OCI-LY1 (cell line): ENCODE measurements at regions not wholly inside any gene's neighbourhood (a gene's known extent, or its start where the extent isn't known, plus 50 kb on each side); places are given as distances from the start of the nearest gene placed in this dataset.
"Not testable (repeated sequence)": the region's sequence is repeated elsewhere in the genome, so short reads cannot be mapped to it uniquely, and the experiment has no call there.

Experiments
- H2AFZ ChIP-seq: fragments of 200-600 bp; sonication (generic), shearing (Covaris generic); 2 replicates; pipeline ENCODE4 v1.6.0; 2014; ENCODE audit warnings: antibody characterized with exemption, mild to moderate bottlenecking, low read length
- H3F3A ChIP-seq: fragments of 200-600 bp; sonication (generic), shearing (Covaris generic); 2 replicates; pipeline ENCODE4 v1.6.0; 2014; ENCODE audit warnings: mild to moderate bottlenecking, antibody characterized with exemption, low read length, moderate library complexity; ENCODE audit not compliant: insufficient read depth
- H3K27ac ChIP-seq: fragments of 200-600 bp; sonication (generic); 2 replicates; pipeline ENCODE4 v1.5.1; 2014; ENCODE audit warnings: low read length, mixed run types, mild to moderate bottlenecking, low read depth; ENCODE audit not compliant: poor library complexity, severe bottlenecking
- H3K27me3 ChIP-seq: fragments of 200-600 bp; sonication (generic); 2 replicates; pipeline ENCODE4 v1.6.0; 2014; ENCODE audit warnings: antibody characterized with exemption, mild to moderate bottlenecking, low read length, moderate library complexity; ENCODE audit not compliant: insufficient read depth
- H3K36me3 ChIP-seq: fragments of 200-600 bp; sonication (generic); 2 replicates; pipeline ENCODE4 v1.6.1; 2014; ENCODE audit warnings: mild to moderate bottlenecking, antibody characterized with exemption, low read length, moderate library complexity, mixed read lengths; ENCODE audit not compliant: insufficient read depth
- H3K4me1 ChIP-seq: fragments of 200-600 bp; sonication (generic); 2 replicates; pipeline ENCODE4 v1.5.1; 2014; ENCODE audit warnings: mild to moderate bottlenecking, low read length, moderate library complexity; ENCODE audit not compliant: insufficient read depth, severe bottlenecking
- H3K4me2 ChIP-seq: fragments of 200-600 bp; sonication (generic), shearing (Covaris generic); 2 replicates; pipeline ENCODE4 v1.6.1; 2014; ENCODE audit warnings: low read length
- H3K4me3 ChIP-seq: fragments of 200-600 bp; sonication (generic); 2 replicates; pipeline ENCODE4 v1.5.1; 2014; ENCODE audit warnings: low read length, low read depth, mild to moderate bottlenecking, mixed read lengths; ENCODE audit not compliant: poor library complexity, severe bottlenecking
- H3K79me2 ChIP-seq: fragments of 200-600 bp; shearing (Covaris generic); 2 replicates; pipeline ENCODE4 v1.6.1; 2016; ENCODE audit warnings: mixed run types, low read length, mixed read lengths; ENCODE audit not compliant: insufficient read depth
- H3K9ac ChIP-seq: fragments of 200-600 bp; sonication (generic), shearing (Covaris generic); 2 replicates; pipeline ENCODE4 v1.6.1; 2014; ENCODE audit warnings: mild to moderate bottlenecking, low read length, mixed read lengths
- H3K9me2 ChIP-seq: fragments of 200-600 bp; sonication (generic), shearing (Covaris generic); 2 replicates; pipeline ENCODE4 v1.6.1; 2014; ENCODE audit warnings: low read depth, mild to moderate bottlenecking, low read length, mixed read lengths
- H3K9me3 ChIP-seq: fragments of 200-600 bp; shearing (Covaris generic); 2 replicates; pipeline ENCODE4 v1.6.1; 2014; ENCODE audit warnings: low read length, mixed read lengths
- H4K20me1 ChIP-seq: fragments of 200-600 bp; sonication (generic), shearing (Covaris generic); 2 replicates; pipeline ENCODE4 v1.6.0; 2016; ENCODE audit warnings: mild to moderate bottlenecking, low read length; ENCODE audit not compliant: insufficient read depth
- EZH2 ChIP-seq: fragments of 200-600 bp; sonication (generic), shearing (Covaris generic); IDR thresholded peaks from 2 replicates; pipeline ENCODE4 v1.8.0; 2017; ENCODE audit warnings: borderline replicate concordance, mixed run types, mild to moderate bottlenecking, antibody characterized with exemption, low read length, moderate library complexity, mixed read lengths
- TF ChIP-seq, protein P1 (sequence below): fragments of 200-600 bp; sonication (generic), shearing (Covaris generic); IDR thresholded peaks from 2 replicates; pipeline ENCODE4 v1.5.1; 2017; ENCODE audit warnings: mild to moderate bottlenecking, antibody characterized with exemption, low read length, moderate library complexity, mixed read lengths

- H3K4me2 ChIP-seq, H3K9me2 ChIP-seq, H3K9ac ChIP-seq, H3K79me2 ChIP-seq, H3K9me3 ChIP-seq, H3F3A ChIP-seq, H3K4me1 ChIP-seq, H3K4me3 ChIP-seq, H3K36me3 ChIP-seq, H4K20me1 ChIP-seq, H3K27ac ChIP-seq, H2AFZ ChIP-seq, H3K27me3 ChIP-seq: not testable (repeated sequence)
Measured at GRCh38 chr21:28032652-28033051, 960.0 kb downstream of the LTN1 start.

DNA sequence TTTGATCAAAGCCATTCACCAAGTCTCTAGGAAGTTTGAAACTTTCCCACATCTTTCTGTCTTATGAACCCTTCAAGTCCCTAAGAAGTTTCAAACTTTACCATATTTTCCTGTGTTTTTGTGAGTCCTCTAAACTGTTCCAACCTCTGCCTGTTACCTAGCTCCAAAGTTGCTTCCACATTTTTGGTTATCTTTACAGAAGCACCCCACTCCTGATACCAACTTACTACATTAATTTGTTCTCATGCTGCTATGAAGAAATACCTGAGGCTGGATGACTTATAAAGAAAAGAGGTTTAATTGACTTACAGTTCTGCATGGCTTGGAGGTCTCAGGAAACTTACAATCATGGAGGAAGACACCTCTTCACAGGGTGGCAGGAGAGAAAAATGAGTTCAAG lies 961.6 kb downstream of the LTN1 start:
- not testable (repeated sequence) for H2AFZ ChIP-seq, H3K27ac ChIP-seq, H3K79me2 ChIP-seq, H3K9me2 ChIP-seq, H3F3A ChIP-seq, H3K36me3 ChIP-seq, H3K4me3 ChIP-seq, H3K9ac ChIP-seq, H3K4me2 ChIP-seq, H3K9me3 ChIP-seq, H3K27me3 ChIP-seq, H4K20me1 ChIP-seq, H3K4me1 ChIP-seq

DNA sequence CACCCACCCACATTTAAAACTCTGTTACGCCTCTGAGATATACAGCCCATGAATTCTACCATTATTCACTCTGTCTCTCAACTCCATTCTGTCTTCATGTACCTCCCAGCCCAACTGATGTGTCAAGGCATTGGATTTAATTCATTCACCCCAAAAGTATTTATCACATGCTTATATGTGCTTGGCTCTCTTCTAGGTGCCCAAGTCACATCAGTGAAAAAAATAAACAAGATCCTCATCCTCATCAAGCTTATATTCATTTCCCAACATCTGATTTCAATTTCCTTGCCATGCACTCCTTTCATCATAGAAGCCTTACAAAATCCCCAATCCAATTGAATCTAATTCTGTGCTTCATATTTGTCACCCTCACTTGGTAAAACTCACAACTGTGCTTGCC lies 967.6 kb downstream of the LTN1 start:
- H3F3A ChIP-seq, result no peaks in the 10 kb centered on the region

DNA sequence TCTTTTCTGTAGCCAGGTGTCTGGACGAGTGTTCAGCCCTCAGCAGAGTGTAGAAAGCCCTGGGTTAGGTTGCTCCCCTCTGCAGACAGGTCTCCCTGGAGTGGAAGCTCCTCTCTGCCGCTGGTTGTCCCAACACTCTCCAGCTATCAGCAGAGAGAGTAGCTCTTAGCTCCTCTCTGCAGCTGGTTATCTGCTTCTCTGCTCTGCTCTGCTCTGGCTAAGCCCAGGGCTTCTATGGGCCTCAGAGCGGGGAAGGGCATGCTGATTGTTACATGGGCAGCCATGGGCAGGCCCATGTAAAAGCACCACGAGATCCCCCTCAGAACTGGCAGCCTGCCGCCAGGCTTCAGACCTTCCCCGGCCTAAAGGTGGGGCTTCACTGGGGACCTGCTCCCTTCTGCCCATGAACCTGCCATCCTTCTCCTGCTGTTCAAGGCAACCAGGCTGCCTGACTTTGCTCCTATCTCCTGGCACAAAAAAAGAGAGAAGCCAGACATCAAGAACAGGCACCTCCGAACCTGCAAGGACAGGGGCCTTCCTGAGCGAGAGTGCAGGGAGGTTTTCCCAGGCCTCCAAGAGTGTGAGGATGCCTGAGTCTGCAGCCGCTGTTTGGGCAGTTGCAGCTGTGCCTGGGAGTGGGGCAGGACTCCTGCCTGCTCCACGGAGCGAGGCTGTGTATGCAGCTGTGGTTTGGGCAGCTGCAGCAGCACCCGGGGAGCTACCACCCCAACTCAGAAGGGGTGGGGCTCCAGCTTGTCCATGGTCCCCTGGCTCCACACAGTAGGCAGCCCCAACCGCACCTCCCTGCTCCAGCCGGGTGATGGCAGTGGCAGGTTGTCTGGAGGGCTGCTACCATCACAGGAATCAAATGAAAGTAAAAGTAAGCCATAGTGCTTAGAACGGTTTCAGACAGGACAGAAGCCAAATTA lies 973.7 kb downstream of the LTN1 start:
- Histone ChIP-seq H3K79me2 (no peaks in the 10 kb centered on the region), H3K36me3 (no peaks in the 10 kb centered on the region), H3K4me1 (no peaks in the 10 kb centered on the region), H3K27ac (no peak overlapping the region), H3F3A (no peaks in the 10 kb centered on the region), H3K27me3 (no peaks in the 10 kb centered on the region), H2AFZ (no peak overlapping the region), H3K9ac (no peak overlapping the region), H3K9me3 (no peaks in the 10 kb centered on the region), H3K9me2 (no peaks in the 10 kb centered on the region), H3K4me2 (no peak overlapping the region), H3K4me3 (no peak overlapping the region), H4K20me1 (no peaks in the 10 kb centered on the region)
- TF ChIP-seq EZH2, result no peak
- TF ChIP-seq, protein P1, sequence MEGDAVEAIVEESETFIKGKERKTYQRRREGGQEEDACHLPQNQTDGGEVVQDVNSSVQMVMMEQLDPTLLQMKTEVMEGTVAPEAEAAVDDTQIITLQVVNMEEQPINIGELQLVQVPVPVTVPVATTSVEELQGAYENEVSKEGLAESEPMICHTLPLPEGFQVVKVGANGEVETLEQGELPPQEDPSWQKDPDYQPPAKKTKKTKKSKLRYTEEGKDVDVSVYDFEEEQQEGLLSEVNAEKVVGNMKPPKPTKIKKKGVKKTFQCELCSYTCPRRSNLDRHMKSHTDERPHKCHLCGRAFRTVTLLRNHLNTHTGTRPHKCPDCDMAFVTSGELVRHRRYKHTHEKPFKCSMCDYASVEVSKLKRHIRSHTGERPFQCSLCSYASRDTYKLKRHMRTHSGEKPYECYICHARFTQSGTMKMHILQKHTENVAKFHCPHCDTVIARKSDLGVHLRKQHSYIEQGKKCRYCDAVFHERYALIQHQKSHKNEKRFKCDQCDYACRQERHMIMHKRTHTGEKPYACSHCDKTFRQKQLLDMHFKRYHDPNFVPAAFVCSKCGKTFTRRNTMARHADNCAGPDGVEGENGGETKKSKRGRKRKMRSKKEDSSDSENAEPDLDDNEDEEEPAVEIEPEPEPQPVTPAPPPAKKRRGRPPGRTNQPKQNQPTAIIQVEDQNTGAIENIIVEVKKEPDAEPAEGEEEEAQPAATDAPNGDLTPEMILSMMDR, result no peak

More for the DNA sequence above, 967.6 kb downstream of the LTN1 start:
- Histone ChIP-seq H3K4me2 (no peak overlapping the region), H2AFZ (no peak overlapping the region), H3K9me3 (no peaks in the 10 kb centered on the region), H3K27me3 (no peaks in the 10 kb centered on the region), H3K4me1 (no peaks in the 10 kb centered on the region), H3K4me3 (no peak overlapping the region), H3K36me3 (no peaks in the 10 kb centered on the region), H3K79me2 (no peaks in the 10 kb centered on the region), H3K27ac (no peak overlapping the region), H4K20me1 (no peaks in the 10 kb centered on the region), H3K9me2 (no peaks in the 10 kb centered on the region), H3K9ac (no peak overlapping the region)
- no peak for TF ChIP-seq EZH2
- TF ChIP-seq, protein P1, result no peak
